GM12873 (cell line): ENCODE measurements at regions not wholly inside any gene's neighbourhood (a gene's known extent, or its start where the extent isn't known, plus 50 kb on each side); places are given as distances from the start of the nearest gene placed in this dataset.

Source experiments
- TF ChIP-seq, protein P1 (sequence below): IDR thresholded peaks from 2 replicates; pipeline ENCODE4 v1.5.1; 2012; ENCODE audit warnings: low read depth, mild to moderate bottlenecking, moderate library complexity, low read length, control low read depth; ENCODE audit not compliant: insufficient read depth; ENCODE audit errors: missing control alignments

DNA sequence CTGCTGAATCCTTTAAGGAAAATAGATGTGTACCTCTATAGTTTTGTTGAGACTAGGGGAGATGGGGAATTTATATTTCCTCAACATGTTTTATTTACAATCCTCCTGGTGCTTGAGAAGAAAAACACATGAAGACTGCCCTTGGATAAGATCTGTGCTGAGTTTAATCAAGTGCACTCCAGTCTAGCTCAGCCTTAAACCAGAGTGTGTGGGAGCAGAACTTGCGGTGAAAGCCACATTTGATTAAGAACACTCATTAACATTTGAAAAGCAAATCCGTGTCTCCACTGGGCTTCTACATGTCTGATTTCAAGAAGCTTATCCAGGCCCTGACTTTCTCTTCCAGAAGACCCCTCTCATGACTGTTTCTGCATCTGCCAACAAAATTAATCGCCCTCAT is 84.8 kb upstream of the ITGA6 start:
- TF ChIP-seq, protein P1, sequence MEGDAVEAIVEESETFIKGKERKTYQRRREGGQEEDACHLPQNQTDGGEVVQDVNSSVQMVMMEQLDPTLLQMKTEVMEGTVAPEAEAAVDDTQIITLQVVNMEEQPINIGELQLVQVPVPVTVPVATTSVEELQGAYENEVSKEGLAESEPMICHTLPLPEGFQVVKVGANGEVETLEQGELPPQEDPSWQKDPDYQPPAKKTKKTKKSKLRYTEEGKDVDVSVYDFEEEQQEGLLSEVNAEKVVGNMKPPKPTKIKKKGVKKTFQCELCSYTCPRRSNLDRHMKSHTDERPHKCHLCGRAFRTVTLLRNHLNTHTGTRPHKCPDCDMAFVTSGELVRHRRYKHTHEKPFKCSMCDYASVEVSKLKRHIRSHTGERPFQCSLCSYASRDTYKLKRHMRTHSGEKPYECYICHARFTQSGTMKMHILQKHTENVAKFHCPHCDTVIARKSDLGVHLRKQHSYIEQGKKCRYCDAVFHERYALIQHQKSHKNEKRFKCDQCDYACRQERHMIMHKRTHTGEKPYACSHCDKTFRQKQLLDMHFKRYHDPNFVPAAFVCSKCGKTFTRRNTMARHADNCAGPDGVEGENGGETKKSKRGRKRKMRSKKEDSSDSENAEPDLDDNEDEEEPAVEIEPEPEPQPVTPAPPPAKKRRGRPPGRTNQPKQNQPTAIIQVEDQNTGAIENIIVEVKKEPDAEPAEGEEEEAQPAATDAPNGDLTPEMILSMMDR, result no peak

DNA sequence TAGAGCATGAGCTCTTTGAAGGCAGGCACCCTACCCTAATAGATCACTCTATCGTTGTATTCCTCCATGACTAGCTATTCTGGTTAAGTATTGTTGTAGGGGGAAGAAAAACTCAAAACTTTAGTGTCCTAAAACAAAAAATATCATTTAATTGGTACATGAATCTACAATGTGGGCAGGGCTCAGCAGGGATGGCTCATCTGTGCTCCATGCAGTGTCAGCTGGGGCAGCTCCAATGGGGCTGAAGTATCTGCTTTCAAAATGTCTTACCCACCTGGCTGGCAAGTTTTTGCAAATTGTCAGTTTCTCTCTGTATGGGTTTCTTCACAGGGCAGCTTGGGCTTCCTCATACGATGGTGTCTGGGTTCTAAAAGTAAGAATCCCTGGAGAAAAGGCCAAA is 83.2 kb upstream of the ITGA6 start:
- TF ChIP-seq, protein P1, result no peak

DNA sequence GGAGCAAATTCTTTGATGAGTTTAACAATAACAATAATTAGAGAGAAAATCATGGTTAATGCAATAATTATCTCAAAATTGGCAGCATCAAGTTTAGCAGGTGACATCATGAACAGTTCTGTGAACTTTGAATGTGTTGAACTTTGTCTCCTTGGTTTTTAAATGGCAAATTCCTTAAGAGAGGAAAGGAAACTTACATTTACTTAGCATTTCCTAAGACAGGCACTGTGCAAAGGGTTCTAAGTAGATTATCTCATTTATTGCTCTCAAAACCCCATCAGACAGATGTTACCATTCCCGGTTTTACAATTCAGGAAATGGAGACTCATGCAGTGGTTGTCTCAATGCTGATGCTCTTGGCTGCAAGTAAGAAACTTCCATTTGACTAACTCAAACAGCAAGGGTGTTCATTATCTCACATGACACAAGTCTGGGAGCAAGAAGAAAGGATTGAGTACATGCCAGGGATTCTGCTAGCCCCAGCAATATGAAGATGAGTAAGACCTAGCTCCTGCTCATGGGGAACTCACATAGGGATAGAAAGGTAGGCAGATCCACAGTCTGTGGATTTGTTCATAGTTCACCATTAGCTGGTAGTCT is 81.3 kb upstream of the ITGA6 start:
- TF ChIP-seq, protein P1, result no peak

DNA sequence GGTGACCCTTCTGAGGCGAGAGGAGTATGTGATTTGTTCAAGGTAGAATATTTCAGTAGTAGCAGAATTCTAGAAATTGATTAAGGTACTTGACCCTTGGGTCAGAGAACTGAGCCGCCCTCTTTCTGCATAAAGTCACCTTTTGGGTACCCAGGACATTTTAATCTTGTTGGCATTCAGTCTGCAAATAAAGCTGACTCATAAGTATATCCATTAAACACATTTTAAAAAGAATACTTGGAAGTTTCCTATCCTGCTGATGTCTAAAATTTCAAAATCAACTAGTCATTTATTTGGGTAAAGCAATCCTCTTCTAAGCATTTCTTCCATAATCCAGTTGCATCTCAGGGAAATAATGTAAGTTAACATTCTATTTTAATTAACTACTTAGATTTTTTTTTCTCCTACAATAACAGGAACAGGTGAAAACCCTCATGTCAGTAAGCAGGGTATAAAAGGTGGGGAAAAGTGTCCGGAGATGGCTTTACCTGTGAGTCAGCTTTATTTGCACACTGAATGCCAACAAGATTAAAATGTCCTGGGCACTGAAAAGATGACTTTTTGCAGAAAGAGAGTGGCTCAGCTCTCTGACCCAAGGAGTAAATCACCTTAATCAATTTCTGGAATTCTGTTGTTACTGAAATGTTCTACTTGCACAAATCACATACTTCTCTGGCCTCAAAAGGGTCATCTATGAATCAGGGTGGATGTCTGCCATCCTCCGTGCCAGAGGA is 78.7 kb upstream of the ITGA6 start:
- TF ChIP-seq, protein P1, result no peak

DNA sequence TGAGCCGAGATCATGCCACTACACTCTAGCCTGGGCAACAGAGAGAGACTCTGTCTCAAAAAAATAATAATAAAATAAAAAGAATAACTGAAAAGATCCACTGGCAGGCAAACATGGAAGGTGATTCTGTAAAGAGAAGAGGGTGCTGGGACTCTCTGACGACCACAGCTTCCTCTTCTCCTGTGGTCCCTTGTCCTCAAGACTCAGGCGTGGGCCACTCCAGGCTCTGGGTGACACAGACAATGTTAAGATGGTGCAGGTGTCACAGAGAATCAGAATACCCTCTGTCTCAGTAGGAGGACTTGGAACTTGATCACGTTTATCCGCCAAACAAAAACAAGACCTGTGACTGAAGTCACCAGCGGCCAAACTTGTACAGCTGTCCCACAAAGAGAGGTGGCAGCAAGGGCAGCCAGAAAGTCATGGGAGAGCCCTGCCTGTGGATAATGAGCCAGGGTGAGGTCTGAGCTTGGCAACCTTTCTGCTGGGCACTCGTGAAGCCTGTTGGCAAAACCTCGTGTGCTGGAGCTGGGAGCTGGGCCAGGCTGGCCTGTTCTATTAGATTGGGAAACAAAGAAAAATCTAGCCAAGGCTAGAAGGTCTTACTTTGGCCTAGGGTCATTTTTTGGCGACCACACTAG is 76.4 kb upstream of the ITGA6 start:
- TF ChIP-seq, protein P1, result no peak

DNA sequence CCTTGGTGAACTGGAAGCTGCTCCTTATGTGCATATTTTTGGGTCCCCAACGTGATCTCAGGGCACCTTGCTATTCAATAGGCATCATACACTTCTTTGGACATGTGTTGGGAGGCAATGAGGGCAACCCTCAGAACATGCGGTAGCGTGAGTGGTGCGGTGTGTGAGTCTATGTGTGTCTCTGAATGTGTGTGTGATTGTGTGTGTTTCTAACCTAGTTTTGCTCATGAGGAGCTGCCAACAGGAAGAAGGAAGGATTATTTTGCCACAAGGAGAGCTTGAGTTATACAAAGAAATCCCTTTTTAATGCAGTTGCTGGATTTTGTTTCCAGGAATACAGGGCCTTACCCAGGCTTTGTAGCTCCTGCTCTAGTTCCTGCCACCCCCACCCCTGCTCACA is 75.8 kb upstream of the ITGA6 start:
- TF ChIP-seq, protein P1, result no peak

DNA sequence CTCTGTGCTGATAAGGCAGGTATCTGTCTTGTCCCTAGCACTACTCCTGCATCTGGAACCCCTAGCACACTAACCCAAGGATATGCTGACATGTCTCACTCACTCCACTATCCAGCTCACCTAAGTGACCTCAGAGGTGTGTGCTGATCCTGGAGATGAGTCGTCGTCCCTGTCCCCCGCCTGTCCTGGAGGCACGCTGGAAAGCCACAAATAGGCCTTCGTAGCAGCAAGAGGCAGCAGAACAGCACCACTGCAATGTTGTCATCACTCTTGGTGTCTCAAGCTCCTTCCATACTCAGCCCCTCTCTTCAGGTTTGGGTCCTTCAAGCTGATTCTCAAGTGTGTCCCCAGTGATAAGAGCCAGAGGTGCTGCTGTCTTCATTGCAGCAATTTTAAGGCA is 73.0 kb upstream of the ITGA6 start:
- TF ChIP-seq, protein P1, result no peak
